IMR-90 (cell line): ENCODE measurements at regions not wholly inside any gene's neighbourhood (a gene's known extent, or its start where the extent isn't known, plus 50 kb on each side); places are given as distances from the start of the nearest gene placed in this dataset.

ENCODE experiments used
- ATAC-seq: fragments of 200-7000 bp; cut with Tn5 transposase; 2 replicates; pipeline ENCODE4 v1.9.1; 2020; ENCODE audit warnings: low read depth, mild to moderate bottlenecking, moderate library complexity
- BruUV-seq: library from RNA; stranded (reverse); fragments of 400-500 nt; replicated peaks from 2 replicates; lab custom pipeline; 2021; lab: Mats Ljungman, UMichigan
- CTCF ChIA-PET: fragments of 300-600 bp; formaldehyde crosslinking; extraction: SDS; loops from one replicate; lab custom pipeline; 2021; ENCODE audit warnings: antibody characterized with exemption; lab: Yijun Ruan, JAX
- POLR2A ChIA-PET: fragments of 300-600 bp; sonication (Branson Sonifier 250); formaldehyde crosslinking; loops from one replicate; lab custom pipeline; 2022; ENCODE audit warnings: antibody characterized with exemption; ENCODE audit not compliant: unreplicated experiment; lab: Charles Lee
- DNase-seq: peaks from one replicate; pipeline ENCODE4 v3.0.0; 2013
- H2AFZ ChIP-seq: replicated peaks from 2 replicates; pipeline ENCODE3; 2013; ENCODE audit warnings: low read length, mild to moderate bottlenecking; ENCODE audit not compliant: poor library complexity
- H2AK5ac ChIP-seq: 2 replicates; pipeline ENCODE4 v1.6.1; 2013; ENCODE audit warnings: low read depth, low read length, inconsistent platforms
- H2AK9ac ChIP-seq: replicated peaks from 2 replicates; pipeline ENCODE3; 2013; ENCODE audit warnings: mild to moderate bottlenecking, low read depth, low read length, moderate library complexity; ENCODE audit not compliant: poor library complexity
- H2BK120ac ChIP-seq: 2 replicates; pipeline ENCODE4 v1.6.1; 2013; ENCODE audit warnings: low read depth, low read length, inconsistent platforms
- H2BK15ac ChIP-seq: 3 replicates; pipeline ENCODE4 v1.6.1; 2013; ENCODE audit warnings: low read depth, low read length, inconsistent platforms
- H2BK20ac ChIP-seq: 2 replicates; pipeline ENCODE4 v1.6.1; 2013; ENCODE audit warnings: low read depth, mild to moderate bottlenecking, inconsistent platforms, low read length, moderate library complexity
- H2BK5ac ChIP-seq: 2 replicates; pipeline ENCODE4 v1.6.1; 2013; ENCODE audit warnings: mild to moderate bottlenecking, low read depth, low read length, inconsistent platforms; ENCODE audit not compliant: poor library complexity, severe bottlenecking
- H3K14ac ChIP-seq: replicated peaks from 2 replicates; pipeline ENCODE4 v1.6.1; 2013; ENCODE audit warnings: low read depth, low read length, inconsistent platforms
- H3K18ac ChIP-seq: 2 replicates; pipeline ENCODE4 v1.6.1; 2013; ENCODE audit warnings: low read depth, low read length, control low read depth
- H3K23ac ChIP-seq: 2 replicates; pipeline ENCODE4 v1.6.1; 2013; ENCODE audit warnings: low read depth, low read length, inconsistent platforms
- H3K27ac ChIP-seq: 2 replicates; pipeline ENCODE4 v1.5.1; 2013; ENCODE audit warnings: mild to moderate bottlenecking, control low read depth, low read length; ENCODE audit not compliant: insufficient read depth
- H3K27me3 ChIP-seq: 2 replicates; pipeline ENCODE4 v1.6.1; 2013; ENCODE audit warnings: low read length; ENCODE audit not compliant: control insufficient read depth, insufficient read depth
- H3K36me3 ChIP-seq: 2 replicates; pipeline ENCODE4 v1.6.1; 2013; ENCODE audit warnings: low read length, mixed read lengths; ENCODE audit not compliant: control insufficient read depth, insufficient read depth
- H3K4ac ChIP-seq: 2 replicates; pipeline ENCODE4 v1.6.1; 2013; ENCODE audit warnings: low read depth, low read length, inconsistent platforms
- H3K4me1 ChIP-seq: 2 replicates; pipeline ENCODE4 v1.6.1; 2013; ENCODE audit warnings: low read length, mixed read lengths; ENCODE audit not compliant: control insufficient read depth, insufficient read depth
- H3K4me2 ChIP-seq: 2 replicates; pipeline ENCODE4 v1.6.1; 2013; ENCODE audit warnings: low read depth, mild to moderate bottlenecking, control low read depth, low read length, moderate library complexity
- H3K4me3 ChIP-seq: 2 replicates; pipeline ENCODE4 v1.5.1; 2013; ENCODE audit warnings: low read depth, mild to moderate bottlenecking, control low read depth, low read length, moderate library complexity; ENCODE audit not compliant: insufficient read depth
- H3K56ac ChIP-seq: 2 replicates; pipeline ENCODE4 v1.6.1; 2013; ENCODE audit warnings: low read length, inconsistent platforms; ENCODE audit not compliant: insufficient read depth; ENCODE audit errors: extremely low read depth
- H3K79me1 ChIP-seq, 2 experiments: 2 replicates each; pipeline ENCODE4 v1.6.1; 2013; ENCODE audit warnings: low read length in 2 of 2, inconsistent platforms in 1 of 2, low read depth in 1 of 2
- H3K9ac ChIP-seq: 2 replicates; pipeline ENCODE4 v1.6.1; 2013; ENCODE audit warnings: low read depth, low read length, control low read depth
- H3K9me1 ChIP-seq: 2 replicates; pipeline ENCODE4 v1.6.1; 2013; ENCODE audit warnings: low read length, inconsistent platforms; ENCODE audit not compliant: insufficient read depth
- H3K9me3 ChIP-seq: 2 replicates; pipeline ENCODE4 v1.6.1; 2013; ENCODE audit warnings: low read length; ENCODE audit not compliant: control insufficient read depth, insufficient read depth
- H4K20me1 ChIP-seq: 2 replicates; pipeline ENCODE4 v1.6.1; 2013; ENCODE audit warnings: low read length, inconsistent platforms; ENCODE audit not compliant: insufficient read depth
- H4K5ac ChIP-seq: 2 replicates; pipeline ENCODE4 v1.6.1; 2013; ENCODE audit warnings: mild to moderate bottlenecking, low read depth, low read length, control low read depth
- H4K8ac ChIP-seq, 2 experiments: 2 replicates each; pipeline ENCODE4 v1.6.1; 2013; ENCODE audit warnings: low read depth in 2 of 2, low read length in 2 of 2, control low read depth in 1 of 2, inconsistent platforms in 1 of 2
- H4K91ac ChIP-seq: 2 replicates; pipeline ENCODE4 v1.6.1; 2013; ENCODE audit warnings: low read depth, low read length, inconsistent platforms; ENCODE audit not compliant: insufficient read depth
- BHLHE40 ChIP-seq: fragments of 150-350 bp; IDR thresholded peaks from 2 replicates; pipeline ENCODE4 v1.6.1; 2016; ENCODE audit warnings: mild to moderate bottlenecking, low read depth, low read length
- CEBPB ChIP-seq: IDR thresholded peaks from 2 replicates; pipeline ENCODE4 v1.6.1; 2012; ENCODE audit warnings: low read depth, low read length, improper control_type of control experiment
- CHD1 ChIP-seq: IDR thresholded peaks from 2 replicates; pipeline ENCODE4 v1.6.1; 2012; ENCODE audit warnings: low read depth, low read length, improper control_type of control experiment
- CTCF ChIP-seq: conservative IDR thresholded peaks from 2 replicates; pipeline ENCODE4 v1.5.1; 2012; ENCODE audit warnings: mild to moderate bottlenecking, low read depth, low read length, improper control_type of control experiment
- ELK1 ChIP-seq: fragments of 150-350 bp; IDR thresholded peaks from 2 replicates; pipeline ENCODE4 v1.6.1; 2016; ENCODE audit warnings: low read depth, mild to moderate bottlenecking, low read length, moderate library complexity, borderline replicate concordance
- FOS ChIP-seq: fragments of 150-350 bp; IDR thresholded peaks from 2 replicates; pipeline ENCODE4 v1.6.1; 2016; ENCODE audit warnings: low read depth, low read length
- MAFK ChIP-seq: IDR thresholded peaks from 2 replicates; pipeline ENCODE4 v1.6.1; 2012; ENCODE audit warnings: low read depth, low read length, improper control_type of control experiment
- MAZ ChIP-seq: IDR thresholded peaks from 2 replicates; pipeline ENCODE4 v1.6.1; 2012; ENCODE audit warnings: low read depth, mild to moderate bottlenecking, low read length, improper control_type of control experiment, moderate library complexity, borderline replicate concordance
- MXI1 ChIP-seq: IDR thresholded peaks from 2 replicates; pipeline ENCODE4 v1.6.1; 2012; ENCODE audit warnings: low read depth, mild to moderate bottlenecking, low read length, moderate library complexity, borderline replicate concordance
- NFE2L2 ChIP-seq: fragments of 150-350 bp; IDR thresholded peaks from 2 replicates; pipeline ENCODE4 v1.6.1; 2016; ENCODE audit warnings: low read depth, mild to moderate bottlenecking, low read length
- POLR2A ChIP-seq: IDR thresholded peaks from 2 replicates; pipeline ENCODE4 v1.6.1; 2012; ENCODE audit warnings: mild to moderate bottlenecking, low read depth, low read length
- RAD21 ChIP-seq: IDR thresholded peaks from 2 replicates; pipeline ENCODE4 v1.6.1; 2012; ENCODE audit warnings: low read length, improper control_type of control experiment
- RCOR1 ChIP-seq: IDR thresholded peaks from 2 replicates; pipeline ENCODE4 v1.6.1; 2012; ENCODE audit warnings: mild to moderate bottlenecking, low read length, improper control_type of control experiment; ENCODE audit not compliant: insufficient replicate concordance
- RFX5 ChIP-seq: IDR thresholded peaks from 2 replicates; pipeline ENCODE4 v1.8.0; 2012; ENCODE audit warnings: low read depth, mild to moderate bottlenecking, low read length, moderate library complexity
- SMC3 ChIP-seq: fragments of 150-350 bp; IDR thresholded peaks from 2 replicates; pipeline ENCODE4 v1.6.1; 2016; ENCODE audit warnings: low read depth, mild to moderate bottlenecking, antibody characterized with exemption, low read length, moderate library complexity
- USF2 ChIP-seq: fragments of 150-350 bp; IDR thresholded peaks from 2 replicates; pipeline ENCODE4 v1.6.1; 2017; ENCODE audit warnings: mild to moderate bottlenecking, antibody characterized with exemption, low read length, low read depth
- WGBS, 2 experiments: methylation state at CpG; one replicate each; pipeline versions ENCODE4 v1.1.5 to v1.1.7; 2013; ENCODE audit warnings: missing lambda C conversion rate in 2 of 2; ENCODE audit not compliant: insufficient read length in 1 of 2; ENCODE audit errors: extremely low coverage in 2 of 2; 5-methylcytosine and 5-hydroxymethylcytosine counted together
- dilution Hi-C: fragments of 300-500 bp; cut with HindIII; formaldehyde crosslinking; loops from one replicate; pipeline ENCODE4 v1.14.3; 2018; ENCODE audit warnings: low sequenced_read_pairs; ENCODE audit not compliant: unreplicated experiment
- in situ Hi-C: fragments of 300-500 bp; cut with MboI; formaldehyde crosslinking; loops from 3 replicates; pipeline ENCODE4 v1.14.3; 2019; ENCODE audit warnings: low sequenced_read_pairs, inconsistent platforms, mixed read lengths
- intact Hi-C: fragments of 100-400 bp; cut with micrococcal nuclease; formaldehyde crosslinking; loops from 2 replicates; pipeline ENCODE4 v1.10.0; 2022

GRCh38 chr6:170229851-170230519 is 60.9 kb downstream of the DLL1 start:
- H4K8ac ChIP-seq = no peak overlapping the region
- no peak overlapping the region for H2BK15ac ChIP-seq
- H3K4me3 ChIP-seq = no peak overlapping the region
- CTCF ChIA-PET = no interaction called here
- dilution Hi-C loops (no loop called here), intact Hi-C loops (no loop called here), in situ Hi-C loops (no loop called here)
- no peak overlapping the region for H2AK5ac ChIP-seq
- no peaks in the 10 kb centered on the region; the same call in 1 of the 2 replicates for H3K27me3 ChIP-seq
- no peaks in the 10 kb centered on the region; the same call in 1 of the 2 replicates for H4K20me1 ChIP-seq
- H3K79me1 ChIP-seq = no peaks in the 10 kb centered on the region
- ATAC-seq (no peak), DNase-seq (no peak)
- no peak overlapping the region for H3K18ac ChIP-seq
- H3K14ac ChIP-seq = no peak overlapping the region
- no TSS peak for BruUV-seq
- H2BK20ac ChIP-seq = no peak overlapping the region
- no peak overlapping the region for H3K9ac ChIP-seq
- no peak overlapping the region for H3K27ac ChIP-seq
- no peaks in the 10 kb centered on the region for H3K9me1 ChIP-seq
- no peak overlapping the region for H3K4me2 ChIP-seq
- H3K23ac ChIP-seq = no peak overlapping the region
- no peak overlapping the region for H3K4ac ChIP-seq
- H2BK5ac ChIP-seq = no peak overlapping the region
- H3K56ac ChIP-seq = no peak overlapping the region
- no peak overlapping the region for H4K91ac ChIP-seq
- POLR2A ChIA-PET = no interaction called here
- H2AFZ ChIP-seq = peak overlapping the region; percentile 8
- H3K36me3 ChIP-seq = no peaks in the 10 kb centered on the region
- H2AK9ac ChIP-seq = peak overlapping the region; percentile 3
- H2BK120ac ChIP-seq = no peak overlapping the region
- WGBS, 2 experiments = 40% methylated on average over 12 of the region's 25 CpGs; no CpG with 5 or more reads in 1 of the 2 experiments
- H3K4me1 ChIP-seq = peaks cover 12% of the 10 kb centered on the region; the same call in 1 of the 2 replicates
- no peak overlapping the region for H4K5ac ChIP-seq
- no peak for TF ChIP-seq FOS
- TF ChIP-seq CTCF = no peak
- no peak for TF ChIP-seq ELK1
- TF ChIP-seq NFE2L2 = no peak
- no peak for TF ChIP-seq MAZ
- no peak for TF ChIP-seq BHLHE40
- TF ChIP-seq USF2 = no peak
- no peak for TF ChIP-seq CHD1
- TF ChIP-seq MAFK = no peak
- TF ChIP-seq CEBPB = no peak
- no peak for TF ChIP-seq RAD21
- no peak for TF ChIP-seq MXI1
- no peak for TF ChIP-seq POLR2A
- no peak for TF ChIP-seq SMC3
- no peak for TF ChIP-seq RCOR1
- TF ChIP-seq RFX5 = no peak
- H3K9me3 ChIP-seq = no peaks in the 10 kb centered on the region
